NCI-H1694 treated with DMSO at 0.1 percent for 48 hours (cell line): ENCODE measurements at regions not wholly inside any gene's neighbourhood (a gene's known extent, or its start where the extent isn't known, plus 50 kb on each side); places are given as distances from the start of the nearest gene placed in this dataset.
"Not testable (repeated sequence)": the region's sequence is repeated elsewhere in the genome, so short reads cannot be mapped to it uniquely, and the experiment has no call there.

ENCODE experiments used
- DNase-seq: peaks from one replicate; lab custom pipeline; 2025; lab: John Stamatoyannopoulos, UW

DNA sequence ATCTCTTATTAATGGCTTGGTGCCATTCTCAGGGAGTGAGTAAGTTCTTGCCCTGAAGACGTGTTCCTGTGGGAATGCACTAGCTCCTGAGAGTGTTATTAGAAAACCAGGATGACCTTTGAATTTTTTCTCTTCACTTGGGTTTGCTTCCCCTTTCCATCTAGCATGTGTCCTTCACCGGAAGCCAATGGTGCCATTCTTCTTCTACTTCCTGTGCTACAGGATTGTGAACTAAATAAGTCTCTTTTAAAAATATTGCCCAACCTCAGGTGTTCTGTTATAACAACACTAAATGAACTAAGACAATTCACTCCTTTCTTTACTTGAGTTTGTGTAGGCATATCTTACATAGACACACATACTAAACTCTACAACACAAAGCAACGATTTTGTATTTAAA lies 447.0 kb downstream of the SOX11 start:
- DNase-seq: no peak

DNA sequence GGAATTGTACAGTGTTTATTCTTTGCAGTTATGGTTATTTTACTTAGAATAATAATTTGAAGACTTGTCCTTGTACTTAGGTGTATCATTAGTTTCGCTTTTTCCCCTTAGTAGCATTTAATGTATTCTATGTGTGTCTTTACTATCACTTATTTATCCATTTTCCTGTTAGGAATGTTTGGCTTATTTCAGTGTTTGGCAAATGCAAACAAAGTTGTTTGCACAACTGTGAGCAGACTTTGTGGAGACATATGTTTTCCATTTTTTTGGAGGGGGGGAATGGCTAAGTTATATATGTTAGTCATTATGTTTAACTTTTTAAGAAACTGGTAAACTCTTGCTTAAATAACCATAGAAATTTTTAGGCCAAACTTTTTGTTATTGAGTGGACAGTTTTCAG lies 447.7 kb downstream of the SOX11 start:
- no peak for DNase-seq

DNA sequence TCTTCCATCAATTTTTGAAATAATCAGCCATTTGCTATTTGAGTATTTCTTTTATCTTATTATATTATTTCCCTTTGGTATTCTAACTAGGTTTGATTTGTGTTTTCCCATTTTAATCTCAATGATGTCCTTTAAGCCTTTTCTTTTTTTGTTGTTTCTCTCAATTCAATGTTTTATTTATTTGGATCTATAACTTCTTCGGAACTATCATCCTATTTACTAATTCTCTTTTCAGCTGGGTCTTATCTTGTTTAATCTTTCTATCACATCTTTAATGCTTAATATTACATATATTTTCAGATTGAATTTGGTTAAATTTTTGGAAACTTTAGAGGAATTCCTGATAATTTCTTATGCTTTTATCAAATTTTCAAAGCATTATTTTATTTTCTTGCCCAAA lies 448.3 kb downstream of the SOX11 start:
- DNase-seq: no peak

DNA sequence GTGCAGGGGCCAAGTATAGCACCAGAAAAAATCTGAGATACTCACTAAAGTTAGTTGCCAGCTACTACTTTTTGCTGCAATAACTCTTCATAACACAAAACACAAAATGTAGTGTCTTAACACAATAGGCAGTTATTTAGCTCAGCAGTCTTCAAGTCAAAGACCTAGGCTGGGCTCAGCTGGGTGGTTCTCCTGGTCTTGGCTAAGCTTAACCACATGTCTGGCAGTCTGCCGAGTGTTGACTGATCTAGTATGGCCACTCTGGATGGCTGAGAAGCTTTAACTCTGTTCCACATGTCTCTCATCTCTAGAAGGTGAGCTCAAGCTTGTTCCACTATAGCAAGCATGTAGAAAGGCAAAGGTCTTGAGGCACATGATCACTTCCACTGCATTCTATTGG lies 451.6 kb downstream of the SOX11 start:
- DNase-seq: no peak

DNA sequence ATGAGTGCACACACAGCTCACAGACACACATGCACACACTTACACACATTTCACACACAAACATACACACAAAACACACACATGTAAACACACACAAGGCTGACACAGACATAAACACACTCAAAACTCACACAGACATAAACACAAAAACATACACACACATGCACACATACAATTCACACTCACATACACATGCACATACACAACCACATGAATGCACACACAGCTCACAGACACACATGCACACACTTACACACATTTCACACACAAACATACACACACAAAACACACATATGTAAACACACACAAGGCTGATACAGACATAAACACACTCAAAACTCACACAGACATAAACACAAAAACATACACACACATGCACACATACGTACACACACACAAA lies 455.0 kb downstream of the SOX11 start:
- DNase-seq: not testable (repeated sequence)

DNA sequence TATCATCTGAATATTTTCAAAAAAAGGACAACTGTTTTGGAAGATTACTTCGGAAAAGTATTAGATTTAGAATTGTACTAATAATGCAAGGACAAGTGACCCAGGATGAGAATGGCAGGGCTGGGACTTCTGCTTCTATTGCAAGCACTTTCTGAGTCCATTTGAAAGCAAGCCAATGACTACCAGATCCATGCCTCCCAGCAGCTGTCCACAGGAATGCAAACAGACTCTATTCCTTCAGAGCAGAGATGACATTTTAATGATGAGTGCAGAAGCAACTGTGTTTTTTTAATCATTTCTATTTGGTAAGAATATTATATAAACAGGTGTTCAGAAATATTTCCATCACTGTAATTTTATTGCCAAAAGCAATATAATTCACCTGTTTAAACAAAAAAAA lies 456.7 kb downstream of the SOX11 start:
- peak; percentile 32 for DNase-seq

DNA sequence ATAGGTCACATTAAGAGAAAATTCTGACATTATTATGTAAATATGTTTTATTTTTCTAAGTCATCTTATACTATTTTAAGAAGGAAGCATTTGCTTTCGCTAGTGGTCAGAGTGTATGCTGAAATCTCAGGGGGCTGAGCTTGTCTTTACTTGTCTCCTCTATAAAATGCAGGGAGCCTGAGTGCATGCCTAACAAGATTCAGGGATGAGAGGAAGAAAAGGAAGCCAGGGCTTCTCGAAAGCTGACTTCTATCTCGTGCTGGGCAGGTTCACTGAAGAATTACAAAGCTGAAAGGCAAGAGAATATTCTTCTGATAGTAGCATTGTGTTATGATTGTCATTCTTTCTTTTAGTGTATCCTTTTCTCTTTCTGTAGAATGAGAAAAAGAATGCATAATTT lies 467.4 kb downstream of the SOX11 start:
- DNase-seq: no peak

DNA sequence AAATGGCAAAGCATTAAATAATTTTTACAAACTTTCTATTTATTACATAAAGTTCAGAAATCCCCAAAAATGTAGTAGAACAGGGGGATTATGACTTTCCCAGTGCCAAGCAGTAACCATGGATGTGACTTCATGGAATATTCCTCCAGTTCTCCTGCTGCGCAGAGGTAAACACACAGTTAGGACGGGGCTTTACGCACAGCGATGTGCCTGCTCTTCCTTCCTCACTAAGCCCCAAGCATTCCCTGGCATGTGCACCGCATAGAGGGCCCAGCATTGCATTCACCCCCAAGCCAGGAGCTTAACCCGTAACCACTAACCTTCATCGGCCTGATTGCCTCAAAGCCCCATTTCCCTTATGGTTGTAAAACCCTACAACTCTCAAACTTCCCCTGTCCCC lies 471.7 kb downstream of the SOX11 start:
- DNase-seq: no peak

DNA sequence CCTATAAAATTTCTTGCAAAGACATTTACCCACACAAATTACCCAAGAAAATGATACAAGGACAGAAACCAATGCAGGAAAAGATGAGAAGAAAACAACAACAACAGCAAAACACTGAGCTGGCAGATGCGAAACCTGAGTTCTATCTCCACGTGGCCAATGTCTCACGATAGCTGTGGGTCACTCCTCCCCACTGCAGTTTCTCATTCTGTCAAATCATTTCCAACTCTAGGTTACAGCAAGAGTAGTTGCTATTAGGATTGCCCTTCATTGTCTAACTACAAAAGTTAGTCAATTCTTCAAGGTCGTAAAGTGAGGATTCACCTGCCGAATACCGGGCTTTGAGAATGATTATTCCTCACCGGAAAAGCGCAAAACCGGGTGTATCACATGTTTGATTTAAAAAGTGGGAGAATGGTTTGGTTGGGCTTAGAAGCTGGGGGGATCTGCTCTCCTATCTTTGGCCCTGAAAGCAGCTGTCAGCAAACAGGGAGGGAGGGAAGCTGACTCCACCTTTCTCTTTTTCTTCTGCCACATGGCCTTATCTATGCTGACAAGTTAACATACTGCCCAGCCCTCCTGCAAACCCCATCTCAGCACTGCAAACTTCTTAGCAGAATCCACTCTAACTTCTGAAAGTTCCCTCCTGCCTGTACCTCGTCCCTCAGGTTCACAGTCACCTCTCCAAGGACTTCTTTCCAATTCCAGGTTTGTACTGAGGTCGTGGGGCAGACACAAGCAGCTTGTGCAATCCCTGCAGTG lies 473.0 kb downstream of the SOX11 start:
- DNase-seq: no peak

DNA sequence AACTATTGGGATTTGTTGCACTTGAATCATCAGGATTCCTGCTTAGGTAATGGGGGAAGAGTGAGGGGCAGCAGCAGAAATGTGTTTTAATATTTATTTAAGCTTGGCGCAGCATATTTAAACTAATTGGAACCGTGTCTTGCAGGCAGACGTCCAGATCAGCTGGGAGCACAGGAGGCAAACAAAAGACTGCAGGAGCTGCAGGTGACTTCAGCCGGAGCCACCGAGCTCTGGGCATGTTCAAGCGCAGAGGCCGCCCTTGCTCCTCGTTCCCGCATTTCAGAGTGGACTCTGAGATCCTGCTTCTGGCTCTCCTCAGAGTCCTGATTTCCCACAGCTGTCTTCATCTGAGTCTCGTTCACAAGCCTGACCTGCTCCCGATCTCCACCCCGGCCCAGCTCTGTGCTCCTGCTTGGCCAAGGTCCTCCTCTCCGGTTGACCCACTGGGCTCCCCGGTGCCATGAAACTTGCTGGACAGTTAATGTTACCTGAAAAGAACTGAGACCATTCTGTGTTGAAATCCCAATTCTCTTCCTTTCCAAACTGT lies 475.5 kb downstream of the SOX11 start:
- no peak for DNase-seq

DNA sequence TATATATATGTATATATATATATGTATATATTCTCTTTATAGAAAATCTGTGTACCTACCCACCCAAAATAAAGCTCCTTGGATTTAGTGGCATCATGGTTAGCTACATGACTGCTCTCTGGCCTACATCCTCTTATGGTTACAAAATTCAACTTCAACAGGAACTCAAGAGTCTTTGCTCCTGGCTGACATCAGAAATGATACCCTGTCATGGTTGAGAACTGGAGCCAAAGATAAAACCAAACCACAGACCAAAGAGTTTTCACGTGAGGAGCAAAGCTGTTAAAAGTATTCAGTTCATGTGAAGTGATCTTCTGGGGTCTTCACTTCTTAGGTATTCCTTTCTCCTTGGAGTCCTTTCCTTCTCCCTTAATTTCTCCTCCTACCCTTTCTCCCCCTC lies 476.3 kb downstream of the SOX11 start:
- DNase-seq: no peak

DNA sequence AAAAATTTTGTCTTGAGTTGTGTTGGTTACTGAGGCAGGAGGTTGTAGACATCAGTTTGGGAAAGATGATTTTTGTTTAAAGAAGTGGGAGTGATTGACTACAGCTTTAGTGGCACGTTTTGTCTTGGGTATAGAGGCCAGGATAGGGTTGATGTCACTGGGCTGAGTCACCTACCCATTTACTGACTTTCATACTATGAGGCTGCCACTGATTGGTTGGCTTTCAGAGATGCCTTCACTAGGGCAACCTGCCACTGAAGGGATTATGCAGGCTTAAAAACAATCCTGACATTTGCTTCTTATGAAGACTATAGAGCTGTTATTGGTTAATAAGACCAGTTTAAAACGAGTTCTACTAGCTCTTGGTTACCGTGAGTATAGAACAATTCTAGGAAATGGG lies 479.1 kb downstream of the SOX11 start:
- DNase-seq: no peak

DNA sequence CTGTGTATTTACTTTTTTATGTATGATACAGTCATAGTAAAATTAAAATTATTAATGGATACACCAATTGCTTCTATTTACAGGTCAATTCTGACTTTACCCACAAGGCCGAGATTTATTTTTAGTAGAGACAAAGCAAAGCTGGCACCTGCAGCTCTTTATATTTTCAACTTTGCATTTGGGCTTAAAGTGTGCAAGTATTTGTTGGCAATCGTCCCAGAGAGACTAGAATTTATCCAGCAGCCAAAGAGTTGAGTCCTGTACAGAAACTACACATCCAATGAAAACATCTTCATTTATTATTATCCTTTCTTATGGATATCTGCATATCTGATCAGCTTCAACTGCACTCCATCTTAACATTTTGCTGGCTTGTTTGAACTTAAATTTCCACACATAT lies 485.6 kb downstream of the SOX11 start:
- DNase-seq: no peak

DNA sequence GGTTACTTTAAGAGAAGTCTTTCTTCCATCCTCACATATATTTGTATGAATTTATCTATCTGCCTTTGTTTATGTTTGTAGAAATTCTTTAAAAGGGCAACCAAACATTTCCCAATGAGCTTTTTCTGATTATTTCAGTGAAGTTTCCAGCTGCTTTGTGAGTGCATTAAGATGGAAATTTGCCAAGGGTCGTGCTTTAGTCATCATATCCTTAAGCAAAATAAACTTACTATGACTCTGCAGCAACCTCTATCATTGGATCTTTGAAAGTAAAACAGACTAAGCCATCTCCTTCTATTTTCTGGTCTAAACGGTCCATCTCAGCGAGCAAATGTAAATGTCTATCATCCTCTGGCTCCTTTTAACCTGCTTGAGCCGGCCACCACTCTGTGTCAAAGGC lies 489.3 kb downstream of the SOX11 start:
- no peak for DNase-seq

DNA sequence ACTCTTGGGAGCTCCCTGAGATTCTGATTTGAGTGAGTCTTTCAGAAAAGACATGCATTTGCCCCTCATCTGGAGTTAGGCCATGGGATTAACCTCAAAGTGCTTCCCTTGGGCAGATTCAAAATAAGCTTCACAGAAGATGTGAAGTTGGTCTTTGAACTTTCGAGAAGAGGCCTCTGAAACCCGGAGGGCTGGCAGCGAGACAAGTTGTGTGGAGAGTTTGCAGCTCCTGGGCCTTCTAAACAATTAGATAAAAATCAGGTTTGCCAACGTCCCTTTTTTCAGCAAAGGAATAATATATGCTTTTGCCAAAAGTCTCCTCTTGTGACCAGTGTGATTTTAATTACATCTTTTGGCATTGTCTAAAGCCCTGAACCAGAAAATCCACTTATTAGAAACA lies 489.7 kb downstream of the SOX11 start:
- no peak for DNase-seq

DNA sequence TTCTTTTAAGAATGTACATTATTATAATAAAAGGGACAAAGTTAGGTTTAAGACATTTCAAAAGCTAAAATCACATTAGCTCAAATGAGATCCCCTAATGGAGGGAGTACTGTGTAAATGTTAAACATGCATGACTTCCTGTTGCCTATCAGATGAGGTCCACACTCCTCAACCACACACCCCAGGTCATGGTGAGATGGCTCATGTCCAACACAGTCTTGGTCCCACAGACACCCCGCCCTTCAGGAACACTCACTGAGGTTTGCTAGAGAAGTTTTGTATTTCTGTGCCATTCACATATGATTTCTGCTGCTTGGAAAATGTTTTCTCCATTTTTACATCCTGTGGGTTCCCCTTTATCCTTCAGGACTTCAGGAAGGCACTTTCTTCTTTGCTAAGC lies 491.0 kb downstream of the SOX11 start:
- DNase-seq: no peak

DNA sequence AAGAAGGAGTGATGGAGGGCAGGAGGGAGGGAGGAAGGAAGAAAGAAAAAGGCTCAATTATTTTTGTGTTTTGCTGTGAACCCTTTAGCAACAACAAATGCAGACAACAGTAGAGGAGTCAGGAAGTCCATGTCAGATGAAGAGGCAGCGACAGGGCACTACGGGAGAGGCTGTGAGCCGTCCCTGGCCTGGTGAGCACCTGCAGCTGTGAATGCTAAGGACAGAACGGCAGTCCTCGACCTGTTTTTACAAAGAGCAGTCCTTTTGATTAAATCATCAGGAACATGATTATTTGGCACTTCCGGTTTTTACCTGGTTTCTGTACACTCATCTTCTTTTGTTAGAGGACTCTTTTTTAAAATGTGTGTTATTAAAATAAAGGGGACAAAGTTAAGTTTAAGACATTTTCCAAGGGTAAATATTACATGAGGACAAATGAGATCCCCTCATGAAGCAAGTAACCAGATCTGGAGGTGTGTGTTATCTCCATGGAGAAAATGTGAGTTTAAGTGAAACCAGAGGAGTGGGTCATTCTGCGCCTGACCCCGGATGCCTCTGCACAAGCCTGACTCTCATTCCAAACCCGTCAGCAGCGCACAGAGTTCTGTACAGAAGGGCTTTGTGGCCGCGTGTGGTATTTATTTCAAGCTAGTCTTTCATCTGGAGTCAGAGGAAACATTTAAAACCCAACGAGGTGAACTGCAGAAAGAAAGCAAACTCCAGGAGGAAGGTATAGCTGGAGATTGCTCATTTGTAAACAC lies 492.5 kb downstream of the SOX11 start:
- no peak for DNase-seq

DNA sequence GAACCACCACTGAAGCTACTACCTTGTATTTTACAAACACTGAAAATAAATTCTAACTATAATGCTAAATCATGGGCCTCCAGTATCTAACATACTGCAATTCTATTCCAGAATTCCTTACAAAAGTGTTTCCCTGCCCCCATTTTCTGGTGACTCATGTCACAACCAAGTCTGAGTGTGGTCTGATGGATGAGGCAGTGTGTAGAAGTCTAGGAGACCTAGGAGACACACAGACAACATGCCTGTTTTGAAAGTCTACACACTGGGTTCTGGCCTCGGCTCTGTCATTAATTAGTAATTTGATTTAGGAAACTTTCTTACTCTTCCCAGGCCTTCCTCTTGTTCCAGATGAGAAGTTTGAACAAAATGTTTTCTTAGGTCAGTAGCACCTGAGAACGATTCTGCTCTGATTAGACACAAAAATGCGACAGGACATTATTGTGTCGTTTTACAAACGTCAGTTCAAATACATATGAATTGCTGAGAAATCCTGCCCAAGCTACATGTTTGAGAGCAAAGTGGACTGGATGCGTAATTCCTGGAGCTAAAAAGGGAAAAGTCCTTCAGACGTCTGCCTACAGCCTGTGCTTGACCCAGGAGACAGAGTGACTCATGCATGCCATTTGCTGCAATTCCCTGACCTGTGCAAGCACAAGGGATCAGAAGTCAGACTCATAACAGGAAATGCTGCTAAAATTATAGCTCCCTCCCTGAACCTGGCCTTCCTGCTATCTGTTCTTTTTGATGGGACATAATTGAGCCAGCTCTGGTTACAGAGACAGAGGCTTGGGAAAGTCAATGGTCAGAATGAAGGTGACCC lies 494.4 kb downstream of the SOX11 start:
- DNase-seq: no peak

DNA sequence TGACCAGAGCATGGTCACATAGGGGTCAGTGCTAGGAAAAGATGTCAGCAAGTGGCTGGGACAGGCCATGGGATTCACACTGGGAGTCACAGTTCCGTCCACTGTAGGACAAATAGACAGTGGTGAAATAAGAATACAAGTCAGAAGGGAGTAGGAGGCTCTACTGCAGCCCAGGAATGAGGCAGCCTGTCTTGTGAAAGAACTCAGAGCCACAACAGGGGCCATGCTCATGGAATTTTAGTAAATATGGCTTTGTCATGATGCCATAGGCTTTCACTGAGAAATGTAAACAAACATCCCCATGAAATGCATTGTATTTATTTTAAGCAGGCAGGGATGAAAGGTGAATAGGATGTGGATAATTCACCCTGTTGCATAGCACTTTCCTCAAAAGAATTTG lies 504.3 kb downstream of the SOX11 start:
- DNase-seq: no peak

DNA sequence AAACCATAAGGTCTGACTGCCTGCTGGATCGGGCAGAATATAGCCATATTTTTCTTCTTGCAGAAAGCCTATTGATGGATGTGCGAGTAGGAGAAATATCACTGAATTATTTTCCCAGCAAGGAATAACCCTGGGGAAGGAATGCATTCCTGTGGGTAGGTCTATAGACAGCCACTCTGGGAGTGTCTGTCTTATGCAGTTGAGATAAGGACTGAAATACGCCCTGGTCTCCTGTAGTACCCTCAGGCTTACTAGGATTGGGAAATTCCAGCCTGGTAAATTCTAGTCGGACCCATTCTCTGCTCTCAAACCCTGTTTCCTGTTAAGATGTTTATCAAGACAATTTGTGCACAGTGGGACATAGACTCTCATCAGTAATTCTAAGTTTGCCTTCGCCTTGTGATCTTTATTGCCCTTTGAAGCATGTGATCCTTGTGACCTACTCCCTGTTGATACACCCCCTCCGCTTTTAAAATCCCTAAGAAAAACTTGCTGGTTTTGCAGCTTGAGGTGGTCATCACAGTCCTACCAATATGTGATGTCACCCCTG lies 506.3 kb downstream of the SOX11 start:
- DNase-seq: not testable (repeated sequence)

DNA sequence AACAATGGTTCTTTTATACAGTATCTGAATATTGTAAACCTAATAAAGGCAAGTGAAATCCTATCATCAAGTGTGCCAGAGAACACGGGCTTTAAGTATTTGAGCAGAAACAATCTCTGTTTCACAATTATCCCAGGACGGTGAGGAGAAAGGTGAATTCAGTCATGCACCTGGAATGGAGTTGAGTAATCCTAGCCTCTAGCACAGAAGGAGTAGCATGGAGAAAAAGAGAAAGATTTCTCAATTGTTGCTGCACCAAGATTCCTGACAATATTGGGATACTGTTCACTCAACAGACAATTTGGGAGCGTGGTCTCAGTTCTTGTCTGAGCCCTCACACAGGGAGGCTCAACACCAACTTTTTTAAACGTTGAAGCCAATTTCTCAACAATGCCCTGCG lies 510.6 kb downstream of the SOX11 start:
- no peak for DNase-seq

DNA sequence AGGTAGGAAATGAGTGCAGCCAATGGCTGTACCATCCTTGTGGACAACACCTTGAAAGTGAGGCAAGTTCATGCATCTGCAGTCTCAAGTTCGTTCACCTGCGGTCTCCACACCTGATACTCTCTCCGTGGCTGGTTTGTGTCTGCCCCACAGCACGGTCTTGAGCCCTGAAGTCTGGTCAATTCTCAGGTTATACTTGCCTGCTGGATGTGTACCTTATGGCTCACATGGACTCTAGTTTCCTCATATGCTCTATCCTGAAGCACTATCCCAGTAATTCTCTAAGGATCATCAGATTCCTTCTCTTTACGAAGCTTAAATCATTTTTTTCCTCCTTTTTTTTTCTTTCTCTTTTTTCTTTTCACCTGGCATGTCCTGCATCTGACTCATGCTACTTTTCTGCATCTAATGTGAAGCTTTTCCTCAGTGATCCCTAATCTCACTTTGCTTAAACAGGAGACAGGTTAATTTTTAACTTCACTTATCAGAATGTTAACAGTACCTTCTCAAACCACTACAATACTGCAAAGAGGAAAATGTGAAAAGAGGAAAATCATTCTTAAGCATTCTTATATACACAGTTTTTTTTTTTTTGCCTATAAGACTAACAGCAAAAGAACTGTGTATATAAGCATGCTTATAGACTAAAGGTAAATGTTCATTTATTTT lies 511.2 kb downstream of the SOX11 start:
- no peak for DNase-seq
